Endothelial cell of umbilical vein (primary cell): ENCODE measurements at regions not wholly inside any gene's neighbourhood (a gene's known extent, or its start where the extent isn't known, plus 50 kb on each side); places are given as distances from the start of the nearest gene placed in this dataset.

ENCODE experiments used
- BruUV-seq: library from RNA; stranded (reverse); fragments of 400-500 nt; replicated peaks from 2 replicates; lab custom pipeline; 2021; lab: Mats Ljungman, UMichigan
- CTCF ChIA-PET: fragments of 300-600, 350-600 bp; sonication (Branson Sonifier 250); formaldehyde crosslinking; loops from one replicate; lab custom pipeline; 2021; ENCODE audit warnings: antibody characterized with exemption, inconsistent platforms; lab: Charles Lee
- POLR2A ChIA-PET: fragments of 300-600, 350-600 bp; sonication (Branson Sonifier 250); formaldehyde crosslinking; loops from one replicate; lab custom pipeline; 2021; ENCODE audit warnings: antibody characterized with exemption, inconsistent platforms; lab: Charles Lee
- DNase-seq: peaks from one replicate; pipeline ENCODE4 v3.0.0-alpha.2; 2011; ENCODE audit warnings: low read depth, low spot score
- FAIRE-seq: peaks from 2 replicates; lab custom pipeline; 2011; peaks lifted over from hg19 to GRCh38; lab: Jason Lieb, UNC
- H2AFZ ChIP-seq: 2 replicates; pipeline ENCODE4 v1.6.0; 2012; ENCODE audit warnings: low read depth, low read length, control low read depth, inconsistent platforms
- H3K27ac ChIP-seq: 2 replicates; pipeline ENCODE4 v1.5.1; 2011; ENCODE audit warnings: low read depth, mild to moderate bottlenecking, control low read depth, low read length, moderate library complexity; ENCODE audit not compliant: insufficient read depth
- H3K27me3 ChIP-seq, 2 experiments: 2 replicates each; pipeline versions ENCODE4 v1.6.0 to v1.6.1; 2011; ENCODE audit warnings: low read length in 2 of 2, mixed read lengths in 1 of 2; ENCODE audit not compliant: control insufficient read depth in 2 of 2, insufficient read depth in 2 of 2
- H3K36me3 ChIP-seq, 2 experiments: 2 replicates in 1 of 2; 3 replicates in 1 of 2; pipeline ENCODE4 v1.5.1; 2011; ENCODE audit warnings: low read length in 2 of 2, mild to moderate bottlenecking in 1 of 2, moderate library complexity in 1 of 2; ENCODE audit not compliant: control insufficient read depth in 2 of 2, insufficient read depth in 2 of 2; ENCODE audit errors: extremely low read depth in 1 of 2
- H3K4me1 ChIP-seq: 3 replicates; pipeline ENCODE4 v1.5.1; 2011; ENCODE audit warnings: mild to moderate bottlenecking, low read length; ENCODE audit not compliant: control insufficient read depth, insufficient read depth; ENCODE audit errors: extremely low read depth
- H3K4me2 ChIP-seq: 2 replicates; pipeline ENCODE4 v1.6.1; 2011; ENCODE audit warnings: low read length, control low read depth, mixed read lengths; ENCODE audit not compliant: insufficient read depth
- H3K4me3 ChIP-seq, 3 experiments: fragments of 200-600 bp in 1 of 3; sonication (generic), shearing (Covaris generic) in 1 of 3; replicated peaks in 1 of 3; 2 replicates each; pipeline ENCODE4 v1.5.1; 2011 to 2016; ENCODE audit warnings: control low read depth in 3 of 3, low read length in 3 of 3, mild to moderate bottlenecking in 2 of 3, inconsistent platforms in 1 of 3, low read depth in 1 of 3, moderate library complexity in 1 of 3; ENCODE audit not compliant: insufficient read depth in 1 of 3
- H3K79me2 ChIP-seq: 2 replicates; pipeline ENCODE4 v1.6.0; 2012; ENCODE audit warnings: low read length, inconsistent platforms; ENCODE audit not compliant: control insufficient read depth, insufficient read depth
- H3K9ac ChIP-seq: replicated peaks from 2 replicates; pipeline ENCODE3; 2011; ENCODE audit warnings: low read length, control low read depth; ENCODE audit not compliant: insufficient read depth; ENCODE audit errors: extremely low read depth
- H3K9me1 ChIP-seq: replicated peaks from 3 replicates; pipeline ENCODE4 v1.6.0; 2011; ENCODE audit warnings: mild to moderate bottlenecking, low read length; ENCODE audit not compliant: control insufficient read depth, insufficient read depth; ENCODE audit errors: extremely low read depth
- H3K9me3 ChIP-seq: replicated peaks from 2 replicates; pipeline ENCODE4 v1.5.1; 2012; ENCODE audit warnings: low read length, inconsistent platforms; ENCODE audit not compliant: control insufficient read depth, insufficient read depth
- H4K20me1 ChIP-seq: replicated peaks from 2 replicates; pipeline ENCODE3; 2011; ENCODE audit warnings: mild to moderate bottlenecking, low read length; ENCODE audit not compliant: control insufficient read depth, insufficient read depth; ENCODE audit errors: extremely low read depth
- EZH2 ChIP-seq: IDR thresholded peaks from 2 replicates; pipeline ENCODE4 v1.6.1; 2012; ENCODE audit warnings: borderline replicate concordance, low read depth, mild to moderate bottlenecking, moderate library complexity, low read length, inconsistent platforms; ENCODE audit not compliant: severe bottlenecking
- FOS ChIP-seq: IDR thresholded peaks from 2 replicates; pipeline ENCODE4 v1.6.1; 2011; ENCODE audit warnings: mild to moderate bottlenecking, low read length, moderate library complexity, borderline replicate concordance; ENCODE audit not compliant: insufficient read depth
- GATA2 ChIP-seq: IDR thresholded peaks from 2 replicates; pipeline ENCODE4 v1.7.0; 2011; ENCODE audit warnings: low read depth, mild to moderate bottlenecking, moderate library complexity, mixed read lengths, low read length; ENCODE audit not compliant: insufficient read length, insufficient read depth
- JUN ChIP-seq: IDR thresholded peaks from 2 replicates; pipeline ENCODE4 v1.6.1; 2011; ENCODE audit warnings: borderline replicate concordance, low read depth; ENCODE audit not compliant: insufficient read length, insufficient read depth
- MAX ChIP-seq: IDR thresholded peaks from 2 replicates; pipeline ENCODE4 v1.6.1; 2011; ENCODE audit not compliant: insufficient read depth, insufficient read length
- MYC ChIP-seq: IDR thresholded peaks from one replicate; pipeline ENCODE4 v1.6.1; 2011; ENCODE audit warnings: mild to moderate bottlenecking, low read depth, low read length
- POLR2A ChIP-seq: IDR thresholded peaks from 2 replicates; pipeline ENCODE4 v1.6.1; 2012; ENCODE audit warnings: low read depth, mild to moderate bottlenecking, control low read depth, low read length
- POLR2AphosphoS5 ChIP-seq: IDR thresholded peaks from 2 replicates; pipeline ENCODE4 v1.6.1; 2012; ENCODE audit warnings: low read depth, mild to moderate bottlenecking, control low read depth, low read length, moderate library complexity; ENCODE audit not compliant: insufficient read depth
- dilution Hi-C: fragments of 300-500 bp; cut with MboI; formaldehyde crosslinking; loops from one replicate; pipeline ENCODE4 v1.15.0; 2019; ENCODE audit warnings: low sequenced_read_pairs; ENCODE audit not compliant: extremely low pct_ligation_motif_present
- intact Hi-C: fragments of 100-400 bp; cut with micrococcal nuclease; formaldehyde crosslinking; loops from one replicate; pipeline ENCODE4 v1.10.0; 2022
- TF ChIP-seq, protein P1 (sequence below), 2 donors: IDR thresholded peaks; 1 replicate in 1 of 2; 2 replicates in 1 of 2; pipeline ENCODE4 v1.5.1; 2011; ENCODE audit warnings: low read length in 2 of 2, mild to moderate bottlenecking in 2 of 2, moderate library complexity in 2 of 2, control low read depth in 1 of 2, inconsistent platforms in 1 of 2, low read depth in 1 of 2; ENCODE audit not compliant: insufficient read depth in 1 of 2; ENCODE audit errors: extremely low read depth in 1 of 2

DNA sequence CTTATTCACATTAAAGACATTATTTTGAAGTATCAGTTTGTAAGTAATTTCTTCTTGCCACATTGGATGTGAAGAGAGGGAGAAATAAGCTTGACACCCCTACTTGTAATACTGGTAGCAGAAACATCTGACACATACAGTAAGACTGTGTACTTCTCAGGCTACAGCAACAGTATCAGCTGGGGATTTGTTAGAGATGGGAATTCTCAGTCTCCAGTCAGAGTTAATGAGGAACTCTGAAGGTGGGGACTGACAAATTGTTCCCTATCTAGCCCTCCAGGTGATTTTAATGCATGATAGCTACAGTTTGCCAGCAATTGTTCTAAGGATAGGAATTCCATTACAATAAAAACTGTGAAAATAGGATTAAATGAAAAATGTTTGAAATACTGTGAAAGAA is 524.8 kb downstream of the PRR16 start:
- H3K9me1 ChIP-seq = no peaks in the 10 kb centered on the region
- H3K9me3 ChIP-seq = no peaks in the 10 kb centered on the region
- H3K4me2 ChIP-seq = no peak overlapping the region
- DNase-seq = no peak
- intact Hi-C loops (no loop called here), dilution Hi-C loops (no loop called here)
- H3K79me2 ChIP-seq = no peaks in the 10 kb centered on the region
- CTCF ChIA-PET = interaction anchor here (1.4 kb wide), 1 partner anchor 11 kb away, joined by 5 read pairs; no protein-coding TSS in a partner anchor
- no peak overlapping the region for H3K27ac ChIP-seq
- H3K4me3 ChIP-seq = no peak overlapping the region
- BruUV-seq = no TSS peak
- no peak overlapping the region for H3K9ac ChIP-seq
- no peaks in the 10 kb centered on the region for H3K36me3 ChIP-seq
- POLR2A ChIA-PET = no interaction called here
- TF ChIP-seq POLR2AphosphoS5 (no peak), EZH2 (no peak), MYC (no peak), GATA2 (no peak), FOS (no peak), MAX (no peak), POLR2A (no peak), JUN (no peak)
- TF ChIP-seq, protein P1, sequence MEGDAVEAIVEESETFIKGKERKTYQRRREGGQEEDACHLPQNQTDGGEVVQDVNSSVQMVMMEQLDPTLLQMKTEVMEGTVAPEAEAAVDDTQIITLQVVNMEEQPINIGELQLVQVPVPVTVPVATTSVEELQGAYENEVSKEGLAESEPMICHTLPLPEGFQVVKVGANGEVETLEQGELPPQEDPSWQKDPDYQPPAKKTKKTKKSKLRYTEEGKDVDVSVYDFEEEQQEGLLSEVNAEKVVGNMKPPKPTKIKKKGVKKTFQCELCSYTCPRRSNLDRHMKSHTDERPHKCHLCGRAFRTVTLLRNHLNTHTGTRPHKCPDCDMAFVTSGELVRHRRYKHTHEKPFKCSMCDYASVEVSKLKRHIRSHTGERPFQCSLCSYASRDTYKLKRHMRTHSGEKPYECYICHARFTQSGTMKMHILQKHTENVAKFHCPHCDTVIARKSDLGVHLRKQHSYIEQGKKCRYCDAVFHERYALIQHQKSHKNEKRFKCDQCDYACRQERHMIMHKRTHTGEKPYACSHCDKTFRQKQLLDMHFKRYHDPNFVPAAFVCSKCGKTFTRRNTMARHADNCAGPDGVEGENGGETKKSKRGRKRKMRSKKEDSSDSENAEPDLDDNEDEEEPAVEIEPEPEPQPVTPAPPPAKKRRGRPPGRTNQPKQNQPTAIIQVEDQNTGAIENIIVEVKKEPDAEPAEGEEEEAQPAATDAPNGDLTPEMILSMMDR (IDR thresholded peaks at IDR 0.05; ENCODE audit: extremely low read depth in 1 of 2, insufficient read depth in 1 of 2, low read depth in 1 of 2, low read length in 2 of 2) = no peak
- H3K27me3 ChIP-seq = no peaks in the 10 kb centered on the region
- no peak for FAIRE-seq
- H4K20me1 ChIP-seq = no peaks in the 10 kb centered on the region
- no peaks in the 10 kb centered on the region for H3K4me1 ChIP-seq
- peak overlapping the region; percentile 50 for H2AFZ ChIP-seq
